Adrenal gland (tissue), 5 donors: ENCODE measurements at regions not wholly inside any gene's neighbourhood (a gene's known extent, or its start where the extent isn't known, plus 50 kb on each side); places are given as distances from the start of the nearest gene placed in this dataset.

Experiments used
- POLR2A ChIP-seq, 2 donors: fragments of 450-650 bp; IDR thresholded peaks; one replicate each; pipeline ENCODE4 v1.6.1; 2017; ENCODE audit warnings: antibody characterized with exemption in 2 of 2, mild to moderate bottlenecking in 2 of 2, moderate library complexity in 1 of 2
- TF ChIP-seq, protein P1 (sequence below), 6 experiments: fragments of 450-650 bp in 4 of 6; fragments of 200-600 bp in 2 of 6; sonication (generic) in 1 of 6; IDR thresholded peaks; 1 replicate in 5 of 6; 2 replicates in 1 of 6; pipeline versions ENCODE4 v1.5.1 to v1.8.0; 2016 to 2021; ENCODE audit warnings: antibody characterized with exemption in 6 of 6, mild to moderate bottlenecking in 2 of 6, moderate library complexity in 1 of 6
- donor health status: DM: no; HTN: no; CAD: no.

DNA sequence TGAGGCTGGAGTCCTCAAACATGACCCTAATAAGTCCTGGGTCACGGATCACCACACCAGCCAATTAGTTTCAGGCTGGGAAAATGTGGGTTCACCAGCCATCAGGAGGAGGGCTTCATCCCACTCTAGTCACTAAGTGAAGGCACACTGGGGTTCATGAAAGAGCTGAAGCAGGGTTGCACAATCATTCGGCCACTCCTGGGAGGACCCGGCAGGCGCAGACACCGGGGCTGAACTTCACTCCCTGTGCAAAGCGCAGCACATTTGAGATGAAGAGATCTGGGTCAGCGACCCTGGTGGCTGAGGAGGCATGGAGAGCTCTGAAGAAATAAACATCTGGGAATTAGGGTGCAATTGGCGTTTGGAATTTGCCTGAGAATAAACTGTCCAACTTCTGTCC, 684.4 kb upstream of the SALL3 start:
- TF ChIP-seq, protein P1, sequence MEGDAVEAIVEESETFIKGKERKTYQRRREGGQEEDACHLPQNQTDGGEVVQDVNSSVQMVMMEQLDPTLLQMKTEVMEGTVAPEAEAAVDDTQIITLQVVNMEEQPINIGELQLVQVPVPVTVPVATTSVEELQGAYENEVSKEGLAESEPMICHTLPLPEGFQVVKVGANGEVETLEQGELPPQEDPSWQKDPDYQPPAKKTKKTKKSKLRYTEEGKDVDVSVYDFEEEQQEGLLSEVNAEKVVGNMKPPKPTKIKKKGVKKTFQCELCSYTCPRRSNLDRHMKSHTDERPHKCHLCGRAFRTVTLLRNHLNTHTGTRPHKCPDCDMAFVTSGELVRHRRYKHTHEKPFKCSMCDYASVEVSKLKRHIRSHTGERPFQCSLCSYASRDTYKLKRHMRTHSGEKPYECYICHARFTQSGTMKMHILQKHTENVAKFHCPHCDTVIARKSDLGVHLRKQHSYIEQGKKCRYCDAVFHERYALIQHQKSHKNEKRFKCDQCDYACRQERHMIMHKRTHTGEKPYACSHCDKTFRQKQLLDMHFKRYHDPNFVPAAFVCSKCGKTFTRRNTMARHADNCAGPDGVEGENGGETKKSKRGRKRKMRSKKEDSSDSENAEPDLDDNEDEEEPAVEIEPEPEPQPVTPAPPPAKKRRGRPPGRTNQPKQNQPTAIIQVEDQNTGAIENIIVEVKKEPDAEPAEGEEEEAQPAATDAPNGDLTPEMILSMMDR (IDR thresholded peaks at IDR 0.05): no peak
- TF ChIP-seq POLR2A (IDR thresholded peaks at IDR 0.05): no peak
